ENCODE measurements at regions not wholly inside any gene's neighbourhood (a gene's known extent, or its start where the extent isn't known, plus 50 kb on each side); places are given as distances from the start of the nearest gene placed in this dataset.

DNA sequence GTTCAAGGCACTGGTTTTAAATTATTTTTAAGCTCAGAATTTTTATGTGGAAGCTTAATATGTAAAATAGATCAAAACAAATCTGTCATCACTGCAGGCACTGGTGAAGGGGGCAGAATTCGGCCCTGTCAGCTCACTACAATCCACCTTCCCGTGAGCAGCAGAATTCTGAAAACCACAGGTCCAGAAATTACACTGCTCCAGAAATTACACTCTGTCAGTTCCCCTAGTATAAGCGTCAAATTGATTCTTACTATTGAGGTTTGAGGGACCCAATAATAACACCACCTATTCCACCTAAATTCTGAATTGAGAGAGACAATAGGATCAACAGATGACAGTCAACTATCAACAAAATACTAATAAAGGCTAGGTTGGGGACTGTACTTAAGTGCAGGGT is 245.5 kb downstream of the PHLDA1 start:
- Histone ChIP-seq H3K4me1 (ENCODE audit: insufficient read depth, low read length) (peaks cover 33% of the 10 kb centered on the region), H2AFZ (ENCODE audit: low read length) (no peak overlapping the region), H4K20me1 (ENCODE audit: insufficient read depth, low read length) (no peaks in the 10 kb centered on the region), H3K36me3 (ENCODE audit: insufficient read depth, low read length) (no peaks in the 10 kb centered on the region), H3K27me3 (ENCODE audit: insufficient read depth, low read length) (no peaks in the 10 kb centered on the region), H3K4me2 (ENCODE audit: insufficient read depth, low read length) (no peak overlapping the region), H3K9me3 (ENCODE audit: low read depth, low read length) (no peaks in the 10 kb centered on the region), H3K79me2 (ENCODE audit: insufficient read depth, low read length) (no peaks in the 10 kb centered on the region), H3K4me3 (ENCODE audit: insufficient read depth, low read length) (no peak overlapping the region), H3K27ac (ENCODE audit: low read depth, low read length) (no peak overlapping the region)
- TF ChIP-seq, protein P1, sequence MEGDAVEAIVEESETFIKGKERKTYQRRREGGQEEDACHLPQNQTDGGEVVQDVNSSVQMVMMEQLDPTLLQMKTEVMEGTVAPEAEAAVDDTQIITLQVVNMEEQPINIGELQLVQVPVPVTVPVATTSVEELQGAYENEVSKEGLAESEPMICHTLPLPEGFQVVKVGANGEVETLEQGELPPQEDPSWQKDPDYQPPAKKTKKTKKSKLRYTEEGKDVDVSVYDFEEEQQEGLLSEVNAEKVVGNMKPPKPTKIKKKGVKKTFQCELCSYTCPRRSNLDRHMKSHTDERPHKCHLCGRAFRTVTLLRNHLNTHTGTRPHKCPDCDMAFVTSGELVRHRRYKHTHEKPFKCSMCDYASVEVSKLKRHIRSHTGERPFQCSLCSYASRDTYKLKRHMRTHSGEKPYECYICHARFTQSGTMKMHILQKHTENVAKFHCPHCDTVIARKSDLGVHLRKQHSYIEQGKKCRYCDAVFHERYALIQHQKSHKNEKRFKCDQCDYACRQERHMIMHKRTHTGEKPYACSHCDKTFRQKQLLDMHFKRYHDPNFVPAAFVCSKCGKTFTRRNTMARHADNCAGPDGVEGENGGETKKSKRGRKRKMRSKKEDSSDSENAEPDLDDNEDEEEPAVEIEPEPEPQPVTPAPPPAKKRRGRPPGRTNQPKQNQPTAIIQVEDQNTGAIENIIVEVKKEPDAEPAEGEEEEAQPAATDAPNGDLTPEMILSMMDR (IDR thresholded peaks at IDR 0.05; ENCODE audit: extremely low read depth, low read depth, low read length), result no peak
- DNase-seq (ENCODE audit: insufficient read length, low spot score, missing footprints), result no peak

GRCh38 chr12:75784591-75784990 is 247.0 kb downstream of the PHLDA1 start:
- H3K9me3 ChIP-seq (ENCODE audit: low read depth, low read length), result no peaks in the 10 kb centered on the region
- peak overlapping the region; percentile 25 for H2AFZ ChIP-seq (ENCODE audit: low read length)
- no peaks in the 10 kb centered on the region for H3K79me2 ChIP-seq (ENCODE audit: insufficient read depth, low read length)
- no peaks in the 10 kb centered on the region for H3K27me3 ChIP-seq (ENCODE audit: insufficient read depth, low read length)
- H3K4me1 ChIP-seq (ENCODE audit: insufficient read depth, low read length), result peaks cover 33% of the 10 kb centered on the region
- H3K4me3 ChIP-seq (ENCODE audit: insufficient read depth, low read length), result no peak overlapping the region
- H4K20me1 ChIP-seq (ENCODE audit: insufficient read depth, low read length), result no peaks in the 10 kb centered on the region
- DNase-seq (ENCODE audit: insufficient read length, low spot score, missing footprints), result no peak
- H3K36me3 ChIP-seq (ENCODE audit: insufficient read depth, low read length), result no peaks in the 10 kb centered on the region
- TF ChIP-seq, protein P1 (IDR thresholded peaks at IDR 0.05; ENCODE audit: extremely low read depth, low read depth, low read length), result no peak
- no peak overlapping the region for H3K4me2 ChIP-seq (ENCODE audit: insufficient read depth, low read length)
- H3K27ac ChIP-seq (ENCODE audit: low read depth, low read length), result no peak overlapping the region

DNA sequence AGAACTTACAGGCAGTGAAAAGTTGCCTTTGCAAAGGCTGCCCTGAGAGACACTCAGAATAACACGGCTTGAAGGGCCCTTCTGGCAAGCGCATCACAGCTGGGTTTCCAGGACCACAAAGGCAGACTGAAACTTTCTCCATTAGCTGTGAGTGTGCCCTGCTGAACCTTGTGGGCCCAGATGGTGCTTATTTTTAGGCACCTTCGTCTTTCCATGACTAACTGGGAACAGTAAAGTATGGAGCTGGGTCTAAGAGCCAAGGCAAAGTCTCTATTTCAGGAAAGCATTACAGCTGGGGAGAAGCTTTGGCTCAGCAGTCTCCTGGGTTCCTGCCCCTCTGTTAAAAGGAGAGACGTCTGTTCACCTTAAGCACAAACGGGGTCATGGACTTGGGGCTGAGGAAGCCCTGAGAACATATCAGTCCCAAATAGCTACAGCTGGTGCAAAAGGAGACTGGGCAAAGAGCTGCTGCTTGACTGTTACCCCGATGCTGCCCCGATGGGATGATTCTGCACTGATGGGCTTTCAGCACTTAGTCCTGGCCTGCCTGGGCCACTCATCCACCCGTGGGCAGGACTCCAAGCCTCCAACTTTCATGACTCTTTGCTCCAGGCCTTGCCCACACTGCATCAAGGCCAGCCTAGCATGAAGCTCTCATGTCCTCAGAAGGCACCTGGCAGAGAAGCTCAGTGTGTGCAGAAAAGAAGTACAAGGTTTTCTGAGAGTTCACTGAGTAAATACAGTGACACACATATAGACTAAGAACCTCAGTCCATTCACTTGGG is 248.3 kb downstream of the PHLDA1 start:
- DNase-seq (ENCODE audit: insufficient read length, low spot score, missing footprints), result no peak

GRCh38 chr12:75782069-75782581 is 249.5 kb downstream of the PHLDA1 start:
- TF ChIP-seq, protein P1 (IDR thresholded peaks at IDR 0.05; ENCODE audit: extremely low read depth, low read depth, low read length), result no peak
- Histone ChIP-seq H3K27ac (ENCODE audit: low read depth, low read length) (no peak overlapping the region), H3K27me3 (ENCODE audit: insufficient read depth, low read length) (no peaks in the 10 kb centered on the region), H3K4me2 (ENCODE audit: insufficient read depth, low read length) (no peak overlapping the region), H4K20me1 (ENCODE audit: insufficient read depth, low read length) (no peaks in the 10 kb centered on the region), H3K9me3 (ENCODE audit: low read depth, low read length) (no peaks in the 10 kb centered on the region), H3K4me3 (ENCODE audit: insufficient read depth, low read length) (no peak overlapping the region), H3K79me2 (ENCODE audit: insufficient read depth, low read length) (no peaks in the 10 kb centered on the region), H2AFZ (ENCODE audit: low read length) (no peak overlapping the region), H3K36me3 (ENCODE audit: insufficient read depth, low read length) (no peaks in the 10 kb centered on the region), H3K4me1 (ENCODE audit: insufficient read depth, low read length) (peaks cover 33% of the 10 kb centered on the region)
- no peak for DNase-seq (ENCODE audit: insufficient read length, low spot score, missing footprints)

More for the DNA sequence above, 248.3 kb downstream of the PHLDA1 start:
- H3K79me2 ChIP-seq (ENCODE audit: insufficient read depth, low read length), result no peaks in the 10 kb centered on the region
- peaks cover 33% of the 10 kb centered on the region for H3K4me1 ChIP-seq (ENCODE audit: insufficient read depth, low read length)
- H3K4me2 ChIP-seq (ENCODE audit: insufficient read depth, low read length), result no peak overlapping the region
- no peaks in the 10 kb centered on the region for H3K27me3 ChIP-seq (ENCODE audit: insufficient read depth, low read length)
- peak overlapping the region; percentile 30 for H2AFZ ChIP-seq (ENCODE audit: low read length)
- H3K27ac ChIP-seq (ENCODE audit: low read depth, low read length), result no peak overlapping the region
- H4K20me1 ChIP-seq (ENCODE audit: insufficient read depth, low read length), result no peaks in the 10 kb centered on the region
- H3K9me3 ChIP-seq (ENCODE audit: low read depth, low read length), result no peaks in the 10 kb centered on the region
- TF ChIP-seq, protein P1 (IDR thresholded peaks at IDR 0.05; ENCODE audit: extremely low read depth, low read depth, low read length), result no peak
- no peak overlapping the region for H3K4me3 ChIP-seq (ENCODE audit: insufficient read depth, low read length)
- H3K36me3 ChIP-seq (ENCODE audit: insufficient read depth, low read length), result no peaks in the 10 kb centered on the region
